ENCODE measurements at regions not wholly inside any gene's neighbourhood (a gene's known extent, or its start where the extent isn't known, plus 50 kb on each side); places are given as distances from the start of the nearest gene placed in this dataset.

DNA sequence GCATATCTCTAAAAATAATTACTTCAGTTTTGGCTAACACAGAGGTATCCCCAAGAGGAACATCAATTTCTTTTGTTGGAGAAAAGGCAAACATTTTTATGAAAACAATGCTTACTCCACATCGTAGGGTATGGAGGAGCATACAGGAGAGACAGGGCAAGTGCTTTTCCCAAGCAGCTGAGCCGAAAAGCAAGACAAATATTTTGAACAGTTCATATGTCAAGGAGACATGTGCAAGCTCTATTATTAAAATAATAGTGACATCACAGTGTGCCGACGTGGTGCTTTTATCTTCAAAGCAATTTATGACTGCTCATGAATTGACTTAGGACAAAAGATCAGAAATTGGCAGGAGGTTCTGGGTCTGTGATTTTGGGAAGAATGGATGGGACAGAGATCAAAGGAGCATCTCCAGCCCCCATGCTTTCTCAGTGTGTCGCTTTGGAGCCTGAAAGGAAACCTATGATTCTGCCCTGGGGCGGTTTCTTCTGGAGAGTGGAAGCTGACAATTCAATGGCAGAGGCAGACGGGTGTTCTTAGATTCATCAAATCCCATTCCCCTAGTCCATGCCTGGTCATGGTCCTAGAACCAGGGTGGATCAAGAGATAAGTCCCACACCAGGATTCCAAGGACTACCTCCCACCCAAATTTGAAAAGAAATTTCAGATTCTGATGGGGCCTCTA lies 97.1 kb downstream of the JCAD start:
- DNase-seq (ENCODE audit: low spot score) = no peak

- DNase-seq (ENCODE audit: low spot score) = no peak
Measured at GRCh38 chr10:29961351-29961750, 98.0 kb downstream of the JCAD start.

DNA sequence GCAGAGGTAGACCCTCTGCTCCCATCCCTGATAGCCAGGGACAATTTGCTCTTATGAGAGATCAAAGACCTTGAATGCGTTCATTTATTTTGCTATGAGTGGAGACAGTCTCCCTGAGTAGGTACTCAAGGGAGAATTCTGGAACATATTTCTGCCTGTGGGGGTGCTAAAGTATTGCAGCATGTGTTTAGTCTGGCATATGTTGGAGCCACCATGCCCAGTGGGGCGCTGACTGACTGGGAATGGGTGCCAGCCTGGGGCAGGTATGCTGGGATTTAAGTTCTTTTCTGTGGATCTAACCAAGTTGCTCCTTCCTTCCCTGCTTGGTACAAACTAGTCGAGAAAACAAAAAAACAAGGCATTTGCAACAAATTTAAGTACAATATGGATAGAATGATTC lies 99.1 kb downstream of the JCAD start:
- DNase-seq (ENCODE audit: low spot score) = no peak

GRCh38 chr10:29959586-29959985 lies 99.8 kb downstream of the JCAD start:
- DNase-seq (ENCODE audit: low spot score) = no peak

GRCh38 chr10:29958440-29958839 lies 100.9 kb downstream of the JCAD start:
- no peak for DNase-seq (ENCODE audit: low spot score)

DNA sequence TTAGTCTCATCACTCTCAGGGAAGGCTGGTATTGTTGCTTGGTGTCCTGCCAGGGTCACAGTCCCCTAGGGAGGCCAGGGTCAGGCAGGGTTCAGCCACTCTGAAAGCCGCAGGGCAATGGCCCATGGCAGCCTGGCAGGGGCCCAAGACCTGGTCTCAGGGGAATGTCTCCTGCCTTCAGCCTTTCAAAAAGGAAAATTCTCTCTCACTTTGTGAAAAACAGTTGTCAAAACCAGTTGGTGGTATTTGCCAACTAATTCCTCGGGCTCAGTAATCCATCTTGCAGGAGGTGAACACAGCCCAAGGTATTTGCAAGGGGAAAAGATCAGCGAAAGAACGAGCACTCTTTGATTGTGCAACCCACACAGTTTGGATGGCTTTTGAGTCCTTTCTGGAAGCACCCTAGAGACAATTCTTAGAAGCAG lies 101.5 kb downstream of the JCAD start:
- DNase-seq (ENCODE audit: low spot score) = no peak

DNA sequence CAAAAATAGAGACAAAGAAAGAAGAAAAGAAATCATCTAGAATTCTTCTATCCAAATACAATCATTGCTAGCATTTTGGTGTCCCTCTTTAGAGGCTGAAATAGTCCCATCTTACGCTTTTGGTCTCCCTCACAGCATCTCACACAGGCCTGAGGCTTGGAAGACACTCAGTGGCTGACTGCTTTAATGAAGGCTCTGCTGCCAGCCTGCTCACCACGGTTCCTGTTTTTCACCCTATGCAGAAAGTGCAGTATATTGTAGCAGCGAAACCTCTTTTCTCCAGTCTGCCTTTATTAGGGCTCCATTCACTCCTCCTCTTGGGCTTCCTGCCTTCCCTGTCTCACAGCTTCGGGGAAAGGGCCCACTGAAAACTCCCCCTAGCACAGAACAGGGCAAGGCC lies 102.2 kb downstream of the JCAD start:
- DNase-seq (ENCODE audit: low spot score) = no peak

DNA sequence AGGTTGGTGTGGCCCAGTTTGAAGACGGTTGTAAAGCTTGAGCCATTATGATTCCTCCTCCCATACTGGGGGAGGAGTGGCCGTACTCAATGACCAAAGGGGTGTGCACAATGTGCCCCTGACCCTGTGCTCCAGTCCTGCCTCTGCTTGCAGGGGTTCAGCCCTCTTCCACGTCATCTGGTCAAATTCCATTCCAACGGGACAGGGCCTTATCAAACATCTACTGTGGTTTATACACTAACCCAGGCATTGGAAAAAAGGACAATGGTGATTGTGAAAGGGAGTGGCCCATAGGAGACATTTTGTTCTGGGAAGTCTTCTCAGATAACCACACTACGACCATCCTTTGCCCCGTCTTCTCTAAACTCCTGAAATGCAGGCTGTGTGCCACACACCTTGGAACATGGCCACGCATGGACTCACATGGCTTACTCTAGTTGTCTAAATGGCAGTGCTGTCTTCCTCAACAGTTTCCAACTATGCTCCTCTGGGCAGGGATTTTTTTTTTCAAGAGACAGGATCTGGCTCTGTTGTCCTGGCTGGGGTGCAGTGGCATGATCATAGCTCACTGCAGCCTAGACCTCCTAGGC lies 103.0 kb downstream of the JCAD start:
- no peak for DNase-seq (ENCODE audit: low spot score)

DNA sequence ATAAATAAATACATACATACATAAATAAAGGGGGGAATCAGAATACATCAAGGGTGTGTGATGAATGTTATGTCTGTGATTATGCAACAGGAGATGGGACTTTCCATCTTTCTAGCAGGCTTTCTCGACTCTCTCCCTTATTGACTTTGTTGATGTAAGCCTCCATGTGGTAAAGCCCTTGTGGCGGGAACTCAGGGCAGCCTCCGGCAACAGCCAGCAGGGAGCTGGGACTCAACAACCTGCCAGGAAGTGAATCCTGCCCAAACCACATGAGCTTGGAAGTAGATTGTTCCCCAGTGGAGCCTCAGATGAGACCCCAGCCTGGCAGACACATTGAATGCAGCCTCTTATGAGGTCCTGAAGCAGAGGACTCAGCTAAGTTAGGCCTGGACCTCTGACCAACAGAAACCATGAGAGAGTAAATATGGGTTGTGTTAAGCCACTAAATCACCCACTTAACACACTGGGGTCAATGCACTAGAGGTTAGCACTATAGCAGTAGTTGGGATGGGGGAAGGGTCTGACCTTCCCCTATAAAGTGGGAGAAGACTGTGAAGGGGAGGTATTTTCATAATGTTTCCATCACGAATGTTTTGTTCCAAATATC lies 104.0 kb downstream of the JCAD start:
- no peak for DNase-seq (ENCODE audit: low spot score)

DNA sequence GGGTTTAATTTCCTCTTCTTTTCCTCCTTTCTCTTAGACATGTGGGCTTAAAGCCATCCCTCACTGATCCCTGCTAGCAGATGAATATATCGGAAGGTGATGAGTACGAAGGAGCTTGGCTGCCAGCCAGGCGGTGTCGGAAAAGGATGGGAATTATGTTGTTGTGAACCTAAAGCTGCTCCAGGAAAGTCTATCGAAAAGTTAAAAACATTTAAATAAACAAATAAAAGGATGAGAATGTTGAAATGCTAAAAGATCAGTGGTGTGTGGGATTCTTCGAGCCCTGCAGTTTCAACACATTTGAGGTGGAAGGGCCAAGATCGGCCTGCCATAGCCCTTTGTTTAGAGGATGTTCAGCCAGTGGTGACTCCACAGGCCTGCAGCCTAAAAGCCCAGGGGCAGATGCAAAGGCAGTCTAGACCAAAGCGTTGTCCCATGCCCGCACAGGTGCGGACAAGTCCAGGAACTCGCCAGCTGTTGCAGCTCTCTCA lies 107.9 kb downstream of the JCAD start:
- no peak for DNase-seq (ENCODE audit: low spot score)

DNA sequence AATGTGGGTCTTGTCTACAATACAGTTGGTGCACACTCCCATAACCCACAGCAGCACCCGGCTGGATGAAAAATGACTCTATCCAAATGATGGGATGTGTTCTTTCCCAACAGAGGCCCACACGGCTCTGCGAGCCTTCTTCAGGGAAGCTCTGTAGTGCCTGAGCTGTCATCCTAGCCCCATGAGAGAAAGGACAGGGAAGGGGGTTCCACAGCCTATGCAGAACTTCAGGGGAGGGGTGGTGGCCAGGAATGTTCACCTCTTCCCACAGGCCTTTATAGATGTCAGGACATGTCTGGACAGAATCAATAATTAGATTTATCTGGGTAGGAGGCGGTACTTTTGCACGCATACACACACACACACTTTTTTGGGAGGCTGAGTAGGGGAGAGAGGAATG lies 109.0 kb downstream of the JCAD start:
- no peak for DNase-seq (ENCODE audit: low spot score)

DNA sequence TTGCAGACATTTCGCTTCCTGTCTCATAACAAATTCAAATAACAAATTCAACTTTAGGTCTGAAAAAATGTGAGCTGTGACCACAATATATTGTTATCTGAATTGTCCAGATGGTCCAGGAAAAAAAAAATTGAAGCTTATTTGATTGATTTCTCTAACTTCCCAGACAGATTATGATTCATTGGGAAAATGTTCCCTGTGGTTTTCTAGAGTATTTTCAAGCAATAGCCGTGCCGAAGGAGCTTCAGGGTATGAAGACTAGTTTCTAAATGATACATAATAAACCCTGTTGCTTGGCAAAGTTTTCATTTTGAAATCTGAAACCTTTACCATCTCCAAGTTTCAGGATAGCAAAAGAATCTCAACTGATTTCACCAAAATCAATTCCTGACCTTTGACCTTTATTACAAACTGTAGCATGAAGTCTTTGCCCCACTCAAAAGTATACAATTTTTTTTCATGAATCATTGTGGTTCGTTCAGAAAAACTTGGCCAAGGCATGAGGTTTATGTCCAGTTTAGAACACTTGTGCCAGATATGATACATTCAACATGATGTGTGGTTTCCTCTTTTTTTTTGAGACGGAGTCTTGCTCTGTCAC lies 109.9 kb downstream of the JCAD start:
- DNase-seq (ENCODE audit: low spot score) = no peak

- no peak for DNase-seq (ENCODE audit: low spot score)
Measured at GRCh38 chr10:29948881-29949355, 110.5 kb downstream of the JCAD start.

DNA sequence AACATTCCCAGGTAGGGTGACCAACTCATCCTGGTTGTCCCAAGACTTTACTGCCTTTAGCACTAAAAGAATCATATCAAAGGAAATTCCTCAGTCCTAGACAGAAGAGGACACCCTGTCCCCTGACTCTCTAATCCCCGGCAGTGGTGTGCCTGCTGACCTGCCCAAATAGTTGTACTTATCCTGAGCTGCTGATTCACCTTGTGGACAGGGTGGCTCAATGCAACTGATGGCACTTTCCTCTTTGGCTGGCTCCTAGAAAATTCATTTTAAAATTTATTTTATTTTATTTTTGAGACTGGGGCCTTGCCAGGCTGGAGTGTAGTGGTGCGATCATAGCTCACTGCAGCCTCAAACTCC lies 111.7 kb downstream of the JCAD start:
- no peak for DNase-seq (ENCODE audit: low spot score)

GRCh38 chr10:29946953-29947700 lies 112.3 kb downstream of the JCAD start:
- no peak for DNase-seq (ENCODE audit: low spot score)

DNA sequence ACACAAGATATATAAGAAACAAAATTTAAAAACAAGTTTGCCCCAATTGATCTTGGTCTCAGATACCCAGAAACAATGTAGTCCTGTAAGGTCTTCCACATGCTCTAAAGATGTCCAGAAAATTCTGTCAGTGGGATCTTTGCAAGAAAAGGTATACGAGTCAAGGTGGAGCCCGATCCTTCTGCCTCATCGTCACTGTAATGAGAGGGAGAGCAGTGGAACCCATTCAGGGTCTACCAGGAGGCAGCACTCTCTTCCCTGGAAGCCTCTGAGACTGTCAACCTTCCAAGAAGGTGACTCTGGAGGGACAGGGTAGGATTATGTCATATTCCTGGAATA lies 112.8 kb downstream of the JCAD start:
- DNase-seq (ENCODE audit: low spot score) = no peak

- DNase-seq (ENCODE audit: low spot score) = no peak
Measured at GRCh38 chr10:29941476-29941875, 117.9 kb downstream of the JCAD start.

DNA sequence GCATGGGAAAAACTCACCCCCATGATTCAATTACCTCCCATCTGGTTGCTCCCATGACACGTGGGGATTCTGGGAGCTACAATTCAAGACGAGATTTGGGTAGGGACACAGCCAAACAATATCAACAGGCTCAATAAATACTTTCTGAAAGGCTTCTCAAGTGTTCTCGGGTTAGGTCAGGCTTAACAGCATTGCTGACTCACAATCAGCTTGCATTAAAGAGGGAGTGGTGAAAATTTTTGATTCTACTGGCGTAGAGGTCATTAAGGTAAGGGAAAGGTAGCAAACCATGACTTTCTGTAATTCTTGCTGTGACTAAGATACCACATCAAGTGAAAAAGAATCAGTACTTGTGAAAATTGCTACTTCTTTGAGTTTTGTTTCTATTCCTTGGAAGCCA lies 126.4 kb downstream of the JCAD start:
- DNase-seq (ENCODE audit: low spot score) = no peak

DNA sequence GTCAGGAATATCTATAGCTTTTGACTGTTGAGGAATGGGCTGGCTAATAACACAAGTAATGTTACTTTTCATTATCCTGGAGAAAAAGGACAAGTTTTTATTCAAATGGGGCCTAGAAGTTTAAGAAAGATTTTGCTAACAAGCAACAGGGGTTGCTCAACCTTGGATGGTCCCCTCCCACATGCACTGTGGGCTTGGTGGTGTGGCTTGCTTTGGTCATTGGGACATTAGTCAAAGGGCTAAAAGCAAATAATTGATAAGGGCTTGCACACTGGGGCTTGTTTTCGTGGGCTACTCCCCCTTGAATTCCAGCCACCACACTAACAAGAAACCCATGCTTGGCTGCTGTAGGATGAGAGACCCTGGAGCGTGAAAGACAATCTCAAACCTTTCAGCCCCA lies 127.6 kb downstream of the JCAD start:
- no peak for DNase-seq (ENCODE audit: low spot score)

- no peak for DNase-seq (ENCODE audit: low spot score)
Measured at GRCh38 chr10:29929006-29929405, 130.4 kb downstream of the JCAD start.

GRCh38 chr10:29926693-29927048 lies 132.7 kb downstream of the JCAD start:
- DNase-seq (ENCODE audit: low spot score) = no peak

All from mucosa of gallbladder (tissue), 1 donor.